ENCODE measurements at regions not wholly inside any gene's neighbourhood (a gene's known extent, or its start where the extent isn't known, plus 50 kb on each side); places are given as distances from the start of the nearest gene placed in this dataset.

- TF ChIP-seq CTCF (IDR thresholded peaks at IDR 0.05; ENCODE audit: extremely low read depth, insufficient read depth, missing control alignments), result no peak
- in situ Hi-C loops (cut with MboI; ENCODE audit: low pct_unique_long_range_greater_than_20kb, low sequenced_read_pairs, unreplicated experiment), result no loop called here
- DNase-seq (ENCODE audit: low spot score), result no peak
These were observed 295.4 kb upstream of the RIOK2 start for GRCh38 chr5:97478483-97478882.

DNA sequence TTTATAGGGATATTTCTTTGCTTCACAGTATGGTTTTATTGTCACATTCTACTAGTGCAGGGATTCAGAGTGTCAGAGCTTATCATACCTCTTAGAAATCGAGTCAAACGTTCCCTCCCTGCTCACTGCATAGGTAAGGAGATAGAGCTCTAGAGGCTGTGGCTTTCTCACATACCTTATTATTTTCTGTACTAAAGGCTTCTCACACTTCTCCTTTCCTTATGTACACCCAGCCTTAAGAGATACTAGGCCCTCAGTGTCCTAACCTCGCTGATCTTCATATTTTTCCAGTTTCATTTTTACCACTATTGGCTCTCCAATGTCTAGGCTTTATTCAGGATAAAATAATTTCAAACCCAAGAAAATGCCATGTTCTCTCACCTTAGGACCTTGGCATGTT, 297.3 kb upstream of the RIOK2 start:
- in situ Hi-C loops (cut with MboI; ENCODE audit: low pct_unique_long_range_greater_than_20kb, low sequenced_read_pairs, unreplicated experiment), result no loop called here
- TF ChIP-seq CTCF (IDR thresholded peaks at IDR 0.05; ENCODE audit: extremely low read depth, insufficient read depth, missing control alignments), result no peak
- DNase-seq (ENCODE audit: low spot score), result no peak

DNA sequence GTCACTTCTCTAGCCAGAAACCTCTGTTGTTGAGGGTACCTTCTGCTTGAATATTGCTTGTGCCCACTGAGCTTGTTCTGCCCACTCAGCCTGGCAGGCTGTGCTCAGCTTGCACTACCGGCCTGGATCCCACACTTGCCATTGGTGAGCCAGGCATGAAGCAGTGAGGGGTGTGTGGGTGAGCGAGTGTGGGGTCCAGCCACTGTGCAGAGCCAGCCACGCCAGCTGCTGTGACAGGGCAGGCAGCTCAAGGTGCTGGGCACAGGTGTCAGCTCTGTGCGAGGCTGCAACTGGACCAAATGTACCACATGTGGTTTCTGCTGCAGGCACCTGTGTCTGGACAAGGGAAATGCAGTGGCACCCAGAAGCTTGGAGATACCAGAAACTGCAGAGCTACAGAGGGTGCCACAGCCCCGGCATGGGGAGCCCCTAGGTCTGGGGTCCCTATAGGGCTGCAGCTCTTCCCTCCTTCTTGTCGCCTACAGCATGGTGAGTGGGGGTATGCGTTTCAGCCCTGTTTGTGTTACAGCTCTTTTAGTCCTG, 305.1 kb upstream of the RIOK2 start:
- no peak for TF ChIP-seq CTCF (IDR thresholded peaks at IDR 0.05; ENCODE audit: extremely low read depth, insufficient read depth, missing control alignments)
- DNase-seq (ENCODE audit: low spot score), result no peak
- in situ Hi-C loops (cut with MboI; ENCODE audit: low pct_unique_long_range_greater_than_20kb, low sequenced_read_pairs, unreplicated experiment), result no loop called here

GRCh38 chr5:97489010-97489840, 306.2 kb upstream of the RIOK2 start:
- DNase-seq (ENCODE audit: low spot score), result no peak
- no peak for TF ChIP-seq CTCF (IDR thresholded peaks at IDR 0.05; ENCODE audit: extremely low read depth, insufficient read depth, missing control alignments)
- in situ Hi-C loops (cut with MboI; ENCODE audit: low pct_unique_long_range_greater_than_20kb, low sequenced_read_pairs, unreplicated experiment), result no loop called here

GRCh38 chr5:97494465-97494864, 311.4 kb upstream of the RIOK2 start:
- DNase-seq (ENCODE audit: low spot score), result no peak
- no peak for TF ChIP-seq CTCF (IDR thresholded peaks at IDR 0.05; ENCODE audit: extremely low read depth, insufficient read depth, missing control alignments)

DNA sequence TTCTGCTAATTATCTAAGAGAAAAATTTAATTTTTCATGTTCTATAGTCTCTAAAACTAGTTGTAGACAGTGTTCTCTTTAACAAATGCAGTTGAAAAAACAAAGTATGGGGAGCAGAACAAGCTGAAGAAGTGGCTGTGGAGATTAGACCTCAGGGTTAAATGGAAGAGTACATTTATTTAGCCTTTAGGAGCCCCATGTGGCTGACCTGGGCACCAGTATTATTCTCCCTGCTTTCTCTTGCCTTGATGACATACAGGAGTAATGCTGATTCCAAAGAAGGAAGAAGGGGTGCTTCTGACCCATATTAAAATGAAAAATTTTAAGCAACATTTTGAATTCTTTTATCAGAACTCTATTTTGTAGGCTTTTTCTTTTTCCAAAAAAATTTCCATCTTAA, 312.3 kb upstream of the RIOK2 start:
- TF ChIP-seq CTCF (IDR thresholded peaks at IDR 0.05; ENCODE audit: extremely low read depth, insufficient read depth, missing control alignments), result no peak
- in situ Hi-C loops (cut with MboI; ENCODE audit: low pct_unique_long_range_greater_than_20kb, low sequenced_read_pairs, unreplicated experiment), result no loop called here
- DNase-seq (ENCODE audit: low spot score), result no peak

More at GRCh38 chr5:97494465-97494864, 311.4 kb upstream of the RIOK2 start:
- in situ Hi-C loops (cut with MboI; ENCODE audit: low pct_unique_long_range_greater_than_20kb, low sequenced_read_pairs, unreplicated experiment), result no loop called here

All from GM13977 (cell line).